Lower lobe of right lung (tissue), 2 donors: ENCODE measurements at regions not wholly inside any gene's neighbourhood (a gene's known extent, or its start where the extent isn't known, plus 50 kb on each side); places are given as distances from the start of the nearest gene placed in this dataset.

Source experiments
- ATAC-seq, 2 donors: fragments of 200-7000 bp; cut with Tn5 transposase; one replicate each; pipeline ENCODE4 v1.9.1; 2020 to 2022; ENCODE audit warnings: mild to moderate bottlenecking in 2 of 2, moderate library complexity in 2 of 2
- DNase-seq: peaks from one replicate; pipeline ENCODE4 v3.0.0-alpha.2; 2020
- H3K27ac ChIP-seq: fragments of 200-600 bp; one replicate; pipeline ENCODE4 v1.8.0; 2022
- H3K27me3 ChIP-seq: fragments of 200-600 bp; one replicate; pipeline ENCODE4 v1.8.0; 2022; ENCODE audit warnings: low read depth
- H3K36me3 ChIP-seq: fragments of 200-600 bp; one replicate; pipeline ENCODE4 v1.8.0; 2022; ENCODE audit warnings: mild to moderate bottlenecking
- H3K4me1 ChIP-seq: fragments of 200-600 bp; one replicate; pipeline ENCODE4 v1.8.0; 2022
- H3K4me3 ChIP-seq: fragments of 200-600 bp; one replicate; pipeline ENCODE4 v1.8.0; 2022; ENCODE audit warnings: mild to moderate bottlenecking
- H3K9me3 ChIP-seq: fragments of 200-600 bp; one replicate; pipeline ENCODE4 v1.8.0; 2022
- intact Hi-C: fragments of 100-400 bp; cut with DNase I; formaldehyde crosslinking; loops from one replicate; pipeline ENCODE4 v1.11.0; 2022
- TF ChIP-seq, protein P1 (sequence below): fragments of 200-600 bp; IDR thresholded peaks from one replicate; pipeline ENCODE4 v1.8.0; 2022; ENCODE audit warnings: antibody characterized with exemption, mild to moderate bottlenecking
- donor health status: DM: no; HTN: yes; CAD: no; lungs with severe emphysema.

DNA sequence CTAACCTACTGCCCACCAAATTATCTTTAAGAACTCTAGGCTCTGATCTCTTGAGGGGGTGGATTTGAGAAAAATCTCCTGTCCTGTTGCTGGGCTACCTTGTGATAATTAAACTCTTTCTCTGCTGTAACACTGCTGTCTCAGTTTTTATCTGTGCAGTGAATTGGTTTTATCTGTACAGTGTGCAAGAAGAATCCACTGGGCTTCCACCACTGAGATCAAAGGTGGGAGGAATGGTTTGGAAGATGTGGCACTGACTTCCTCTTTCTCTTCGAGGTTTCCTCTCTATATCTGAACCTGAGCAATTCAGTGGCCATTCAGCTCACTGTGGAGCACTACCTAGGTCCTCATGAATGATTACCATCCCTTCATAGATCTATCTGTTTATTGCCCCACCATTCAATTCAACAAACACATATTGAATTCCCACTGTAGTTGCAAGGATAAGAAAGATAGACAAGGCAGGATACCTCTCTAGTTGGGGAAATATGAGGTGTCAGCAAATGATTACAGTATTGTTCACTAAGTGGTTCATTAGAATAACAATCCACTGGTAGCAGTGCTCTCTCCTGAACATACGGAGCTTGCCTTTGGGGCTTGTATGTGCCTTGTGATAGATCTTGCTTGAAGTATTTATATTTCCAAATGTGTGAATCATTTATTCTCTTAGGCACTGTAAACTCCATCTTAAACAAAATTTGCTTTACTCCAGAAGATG is 172.1 kb upstream of the ARG1 start:
- no peak overlapping the region for H3K4me3 ChIP-seq
- no peaks in the 10 kb centered on the region for H3K4me1 ChIP-seq
- H3K27me3 ChIP-seq: no peaks in the 10 kb centered on the region
- no peak for ATAC-seq
- intact Hi-C loops: no loop called here
- DNase-seq: no peak
- peaks cover 5% of the 10 kb centered on the region for H3K9me3 ChIP-seq
- no peak overlapping the region for H3K27ac ChIP-seq
- no peaks in the 10 kb centered on the region for H3K36me3 ChIP-seq
- TF ChIP-seq, protein P1, sequence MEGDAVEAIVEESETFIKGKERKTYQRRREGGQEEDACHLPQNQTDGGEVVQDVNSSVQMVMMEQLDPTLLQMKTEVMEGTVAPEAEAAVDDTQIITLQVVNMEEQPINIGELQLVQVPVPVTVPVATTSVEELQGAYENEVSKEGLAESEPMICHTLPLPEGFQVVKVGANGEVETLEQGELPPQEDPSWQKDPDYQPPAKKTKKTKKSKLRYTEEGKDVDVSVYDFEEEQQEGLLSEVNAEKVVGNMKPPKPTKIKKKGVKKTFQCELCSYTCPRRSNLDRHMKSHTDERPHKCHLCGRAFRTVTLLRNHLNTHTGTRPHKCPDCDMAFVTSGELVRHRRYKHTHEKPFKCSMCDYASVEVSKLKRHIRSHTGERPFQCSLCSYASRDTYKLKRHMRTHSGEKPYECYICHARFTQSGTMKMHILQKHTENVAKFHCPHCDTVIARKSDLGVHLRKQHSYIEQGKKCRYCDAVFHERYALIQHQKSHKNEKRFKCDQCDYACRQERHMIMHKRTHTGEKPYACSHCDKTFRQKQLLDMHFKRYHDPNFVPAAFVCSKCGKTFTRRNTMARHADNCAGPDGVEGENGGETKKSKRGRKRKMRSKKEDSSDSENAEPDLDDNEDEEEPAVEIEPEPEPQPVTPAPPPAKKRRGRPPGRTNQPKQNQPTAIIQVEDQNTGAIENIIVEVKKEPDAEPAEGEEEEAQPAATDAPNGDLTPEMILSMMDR: no peak

DNA sequence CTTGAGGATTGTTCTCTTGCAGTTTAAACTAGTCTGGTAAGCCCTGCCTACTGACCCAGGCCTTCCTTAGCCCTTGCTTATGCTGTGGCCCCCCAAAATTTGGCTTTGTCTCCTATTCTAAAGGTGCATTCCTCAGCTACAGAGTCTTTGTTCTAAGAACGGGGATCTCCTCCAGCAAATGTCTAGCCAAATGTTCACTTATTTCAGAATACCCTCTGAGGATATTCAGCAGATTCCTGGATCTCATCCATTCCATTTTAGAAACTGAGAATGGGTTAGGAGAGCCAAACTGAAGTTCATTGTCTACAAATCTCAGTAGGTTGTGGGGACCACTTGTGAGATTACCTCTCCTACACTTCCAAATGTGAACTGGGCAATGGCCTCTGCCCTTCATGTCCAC is 164.2 kb upstream of the ARG1 start:
- Histone ChIP-seq H3K4me3 (no peak overlapping the region), H3K27ac (no peak overlapping the region), H3K9me3 (no peaks in the 10 kb centered on the region), H3K27me3 (no peaks in the 10 kb centered on the region), H3K4me1 (no peaks in the 10 kb centered on the region), H3K36me3 (no peaks in the 10 kb centered on the region)
- intact Hi-C loops: no loop called here
- DNase-seq (no peak), ATAC-seq (no peak)
- TF ChIP-seq, protein P1: no peak

DNA sequence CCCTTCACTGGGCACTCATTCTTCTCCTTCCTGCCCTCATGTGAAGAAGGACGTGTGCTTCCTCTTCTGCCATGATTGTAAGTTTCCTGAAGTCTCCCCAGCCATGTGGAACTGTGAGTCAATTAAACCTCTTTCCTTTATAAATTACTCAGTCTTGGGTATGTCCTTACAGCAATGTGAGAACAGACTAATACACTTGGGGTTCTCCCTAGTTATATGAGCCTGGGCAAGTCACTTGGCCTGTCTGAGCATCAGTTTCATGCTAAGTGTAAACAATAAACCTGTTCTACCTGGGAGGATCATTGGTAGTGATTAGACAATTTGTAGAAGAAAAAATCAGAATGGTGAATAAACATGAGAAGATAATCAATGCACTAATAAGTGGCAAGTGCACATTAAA is 162.2 kb upstream of the ARG1 start:
- intact Hi-C loops: no loop called here
- H3K27me3 ChIP-seq: no peaks in the 10 kb centered on the region
- DNase-seq (no peak), ATAC-seq (no peak)
- no peaks in the 10 kb centered on the region for H3K4me1 ChIP-seq
- H3K9me3 ChIP-seq: no peaks in the 10 kb centered on the region
- H3K4me3 ChIP-seq: no peak overlapping the region
- TF ChIP-seq, protein P1: no peak
- H3K27ac ChIP-seq: no peak overlapping the region
- H3K36me3 ChIP-seq: no peaks in the 10 kb centered on the region

DNA sequence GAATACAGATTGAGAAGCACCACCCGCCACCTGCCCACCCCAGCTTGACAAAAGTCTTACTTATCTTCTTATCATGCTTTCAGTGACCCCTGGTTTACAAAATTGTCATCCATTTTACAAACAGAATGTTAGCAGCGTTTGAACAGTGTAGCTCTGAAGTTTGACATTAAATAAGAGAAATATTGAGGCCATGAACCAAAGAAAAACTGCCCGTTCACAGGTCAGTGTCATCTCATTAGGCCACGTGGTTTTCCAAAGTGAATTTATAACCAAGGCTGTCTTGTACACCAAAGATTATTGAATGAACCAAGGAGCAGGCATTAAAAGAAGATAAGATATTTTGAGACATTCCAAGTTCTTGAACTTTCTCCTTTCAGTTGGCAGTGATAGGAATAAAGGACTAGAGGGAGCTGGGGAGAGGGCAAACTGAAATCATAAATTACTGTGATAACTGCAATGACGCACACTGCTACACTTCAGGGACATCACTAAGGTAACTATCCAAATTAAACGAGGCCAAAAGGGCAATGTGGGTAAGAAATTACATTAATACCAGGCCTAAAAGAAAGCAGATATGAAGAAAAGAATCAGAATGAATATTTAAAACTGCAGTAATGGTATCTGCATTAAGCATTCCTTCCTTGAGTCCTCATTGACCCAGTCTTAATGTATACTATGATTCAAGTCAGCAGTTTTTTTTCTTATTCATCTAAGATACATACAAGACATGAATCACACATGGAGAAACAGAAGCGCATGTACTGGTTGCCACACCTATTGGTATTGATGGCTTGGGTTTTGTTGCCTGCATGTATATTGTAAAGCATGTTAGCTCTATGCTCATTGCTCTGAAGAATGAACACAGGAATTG is 159.8 kb upstream of the ARG1 start:
- ATAC-seq: no peak
- Histone ChIP-seq H3K9me3 (no peaks in the 10 kb centered on the region), H3K27me3 (no peaks in the 10 kb centered on the region), H3K4me3 (no peak overlapping the region), H3K4me1 (no peaks in the 10 kb centered on the region), H3K36me3 (no peaks in the 10 kb centered on the region), H3K27ac (no peak overlapping the region)
- TF ChIP-seq, protein P1: no peak
- intact Hi-C loops: no loop called here
- no peak for DNase-seq

DNA sequence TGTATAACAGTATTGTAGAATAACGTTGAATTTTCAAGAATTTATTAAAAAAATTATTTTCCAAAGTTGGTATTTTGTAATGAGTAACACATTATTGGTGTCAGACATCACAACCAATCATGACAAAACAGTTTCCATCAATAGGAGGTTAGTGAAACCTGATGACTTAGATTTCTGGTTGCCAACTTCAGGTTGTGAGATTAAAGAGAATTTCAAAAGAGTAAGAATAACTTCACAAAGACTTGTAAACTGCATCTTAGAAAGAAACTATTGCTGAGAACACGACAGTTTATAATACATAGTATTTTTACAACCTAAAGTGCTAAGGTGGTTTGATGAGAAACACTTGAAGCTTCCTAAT is 159.2 kb upstream of the ARG1 start:
- ATAC-seq: no peak
- no peak overlapping the region for H3K4me3 ChIP-seq
- intact Hi-C loops: no loop called here
- no peak for DNase-seq
- H3K27ac ChIP-seq: no peak overlapping the region
- no peaks in the 10 kb centered on the region for H3K9me3 ChIP-seq
- no peaks in the 10 kb centered on the region for H3K27me3 ChIP-seq
- no peaks in the 10 kb centered on the region for H3K4me1 ChIP-seq
- no peaks in the 10 kb centered on the region for H3K36me3 ChIP-seq
- TF ChIP-seq, protein P1: no peak
